Effector memory CD8-positive, alpha-beta T cell (primary cell): ENCODE measurements at regions not wholly inside any gene's neighbourhood (a gene's known extent, or its start where the extent isn't known, plus 50 kb on each side); places are given as distances from the start of the nearest gene placed in this dataset.

Experiments used
- ATAC-seq: fragments of 150-1000 bp; cut with Tn5 transposase; replicated peaks from 2 replicates; pipeline ENCODE4 v1.10.0; 2021; ENCODE audit warnings: mild to moderate bottlenecking, moderate library complexity
- DNase-seq, 3 experiments: peaks; one replicate each; pipeline ENCODE4 v3.0.0; 2021
- H3K27ac Mint-ChIP-seq, 2 donors: one replicate each; pipeline ENCODE4 v1.8.0; 2022; ENCODE audit warnings: mild to moderate bottlenecking in 2 of 2, mixed read lengths in 2 of 2, moderate library complexity in 2 of 2
- H3K27me3 Mint-ChIP-seq, 2 donors: one replicate each; pipeline ENCODE4 v1.8.0; 2022; ENCODE audit warnings: mixed read lengths in 2 of 2
- H3K36me3 Mint-ChIP-seq: one replicate; pipeline ENCODE4 v1.8.0; 2022; ENCODE audit warnings: mild to moderate bottlenecking, moderate library complexity, mixed read lengths; ENCODE audit not compliant: insufficient read depth
- H3K4me1 Mint-ChIP-seq, 2 donors: one replicate each; pipeline ENCODE4 v1.8.0; 2022; ENCODE audit warnings: low read depth in 2 of 2, mixed read lengths in 2 of 2
- H3K4me3 Mint-ChIP-seq, 2 donors: one replicate each; pipeline ENCODE4 v1.8.0; 2022; ENCODE audit warnings: mild to moderate bottlenecking in 2 of 2, mixed read lengths in 2 of 2, moderate library complexity in 2 of 2
- H3K9me3 Mint-ChIP-seq, 2 donors: one replicate each; pipeline ENCODE4 v1.8.0; 2022; ENCODE audit warnings: mixed read lengths in 2 of 2

- Mint-ChIP-seq H3K27ac (no peak overlapping the region), H3K4me1 (peaks cover 3 to 5% of the 10 kb centered on the region in 2 donors), H3K9me3 (peaks cover 0 to 1% of the 10 kb centered on the region in 2 donors), H3K36me3 (no peaks in the 10 kb centered on the region), H3K4me3 (no peak overlapping the region), H3K27me3 (no peaks in the 10 kb centered on the region)
- no peak for ATAC-seq
- DNase-seq = no peak
These were observed 860.8 kb upstream of the B3GALT2 start for GRCh38 chr1:194047206-194047605.

GRCh38 chr1:194045416-194045815 is 859.0 kb upstream of the B3GALT2 start:
- Mint-ChIP-seq H3K9me3 (peaks cover 0 to 1% of the 10 kb centered on the region in 2 donors), H3K36me3 (no peaks in the 10 kb centered on the region), H3K27me3 (no peaks in the 10 kb centered on the region), H3K27ac (peak overlapping the region in 1 of 2 donors; percentile 13), H3K4me3 (no peak overlapping the region), H3K4me1 (no peaks in the 10 kb centered on the region)
- no peak for ATAC-seq
- no peak for DNase-seq

- Mint-ChIP-seq H3K27ac (no peak overlapping the region), H3K9me3 (peaks cover 0 to 1% of the 10 kb centered on the region in 2 donors)
- ATAC-seq = no peak
These were observed 858.5 kb upstream of the B3GALT2 start for GRCh38 chr1:194044892-194045291.

GRCh38 chr1:194043984-194044755 is 857.8 kb upstream of the B3GALT2 start:
- Mint-ChIP-seq H3K9me3 (peaks cover 0 to 1% of the 10 kb centered on the region in 2 donors), H3K27ac (no peak overlapping the region), H3K36me3 (no peaks in the 10 kb centered on the region), H3K4me1 (no peaks in the 10 kb centered on the region), H3K27me3 (no peaks in the 10 kb centered on the region), H3K4me3 (no peak overlapping the region)
- DNase-seq = no peak
- ATAC-seq = no peak

More at GRCh38 chr1:194044892-194045291, 858.5 kb upstream of the B3GALT2 start:
- Mint-ChIP-seq H3K4me3 (no peak overlapping the region), H3K4me1 (no peaks in the 10 kb centered on the region), H3K36me3 (no peaks in the 10 kb centered on the region), H3K27me3 (no peaks in the 10 kb centered on the region)
- DNase-seq = no peak

GRCh38 chr1:194042736-194043135 is 856.3 kb upstream of the B3GALT2 start:
- H3K4me3 Mint-ChIP-seq = no peak overlapping the region
- DNase-seq (no peak), ATAC-seq (no peak)
- H3K9me3 Mint-ChIP-seq = no peaks in the 10 kb centered on the region
- H3K27me3 Mint-ChIP-seq = no peaks in the 10 kb centered on the region
- no peak overlapping the region for H3K27ac Mint-ChIP-seq
- H3K36me3 Mint-ChIP-seq = no peaks in the 10 kb centered on the region
- H3K4me1 Mint-ChIP-seq = no peaks in the 10 kb centered on the region

- DNase-seq = no peak
- Mint-ChIP-seq H3K27me3 (no peaks in the 10 kb centered on the region), H3K4me3 (no peak overlapping the region), H3K4me1 (no peaks in the 10 kb centered on the region), H3K36me3 (no peaks in the 10 kb centered on the region), H3K9me3 (peaks cover 1% of the 10 kb centered on the region in 2 donors), H3K27ac (no peak overlapping the region)
- ATAC-seq = no peak
These were observed 854.1 kb upstream of the B3GALT2 start for GRCh38 chr1:194040496-194040895.

GRCh38 chr1:194039578-194039977 is 853.2 kb upstream of the B3GALT2 start:
- DNase-seq = no peak
- ATAC-seq = no peak
- Mint-ChIP-seq H3K27ac (no peak overlapping the region), H3K4me1 (no peaks in the 10 kb centered on the region), H3K27me3 (no peaks in the 10 kb centered on the region), H3K9me3 (peaks cover 4 to 8% of the 10 kb centered on the region in 2 donors), H3K36me3 (no peaks in the 10 kb centered on the region), H3K4me3 (no peak overlapping the region)

GRCh38 chr1:194033646-194034045 is 847.2 kb upstream of the B3GALT2 start:
- H3K4me1 Mint-ChIP-seq = no peaks in the 10 kb centered on the region
- no peak for ATAC-seq

GRCh38 chr1:194028002-194028401 is 841.6 kb upstream of the B3GALT2 start:
- Mint-ChIP-seq H3K36me3 (no peaks in the 10 kb centered on the region), H3K4me1 (peaks cover 0 to 2% of the 10 kb centered on the region in 2 donors), H3K9me3 (peaks cover 4 to 20% of the 10 kb centered on the region in 2 donors), H3K27ac (no peak overlapping the region), H3K4me3 (no peak overlapping the region), H3K27me3 (no peaks in the 10 kb centered on the region)
- DNase-seq = no peak
- ATAC-seq = no peak

More at GRCh38 chr1:194033646-194034045, 847.2 kb upstream of the B3GALT2 start:
- no peak for DNase-seq
- no peak overlapping the region for H3K4me3 Mint-ChIP-seq
- H3K36me3 Mint-ChIP-seq = no peaks in the 10 kb centered on the region
- no peak overlapping the region for H3K27ac Mint-ChIP-seq
- H3K27me3 Mint-ChIP-seq = no peaks in the 10 kb centered on the region
- H3K9me3 Mint-ChIP-seq = peaks cover 10 to 28% of the 10 kb centered on the region in 2 donors

GRCh38 chr1:194026422-194026821 is 840.0 kb upstream of the B3GALT2 start:
- H3K9me3 Mint-ChIP-seq = peaks cover 4 to 8% of the 10 kb centered on the region in 2 donors
- H3K4me1 Mint-ChIP-seq = peaks cover 0 to 2% of the 10 kb centered on the region in 2 donors
- no peaks in the 10 kb centered on the region for H3K27me3 Mint-ChIP-seq

GRCh38 chr1:194024659-194025058 is 838.2 kb upstream of the B3GALT2 start:
- H3K9me3 Mint-ChIP-seq = peaks cover 2 to 8% of the 10 kb centered on the region in 2 donors
- DNase-seq = no peak
- ATAC-seq = no peak
- H3K36me3 Mint-ChIP-seq = no peaks in the 10 kb centered on the region
- no peak overlapping the region for H3K4me3 Mint-ChIP-seq
- H3K27ac Mint-ChIP-seq = no peak overlapping the region
- peaks cover 0 to 2% of the 10 kb centered on the region in 2 donors for H3K4me1 Mint-ChIP-seq
- no peaks in the 10 kb centered on the region for H3K27me3 Mint-ChIP-seq

More at GRCh38 chr1:194026422-194026821, 840.0 kb upstream of the B3GALT2 start:
- ATAC-seq (no peak), DNase-seq (no peak)
- Mint-ChIP-seq H3K4me3 (no peak overlapping the region), H3K27ac (no peak overlapping the region), H3K36me3 (no peaks in the 10 kb centered on the region)

- Mint-ChIP-seq H3K4me1 (no peaks in the 10 kb centered on the region), H3K27me3 (no peaks in the 10 kb centered on the region), H3K4me3 (no peak overlapping the region), H3K36me3 (peaks cover 5% of the 10 kb centered on the region), H3K27ac (no peak overlapping the region), H3K9me3 (peaks cover 3 to 12% of the 10 kb centered on the region in 2 donors)
- DNase-seq = no peak
- no peak for ATAC-seq
These were observed 827.6 kb upstream of the B3GALT2 start for GRCh38 chr1:194014014-194014413.

GRCh38 chr1:194013561-194013960 is 827.1 kb upstream of the B3GALT2 start:
- Mint-ChIP-seq H3K27ac (no peak overlapping the region), H3K9me3 (peaks cover 3 to 12% of the 10 kb centered on the region in 2 donors), H3K4me1 (no peaks in the 10 kb centered on the region), H3K36me3 (peaks cover 5% of the 10 kb centered on the region), H3K27me3 (no peaks in the 10 kb centered on the region), H3K4me3 (no peak overlapping the region)
- no peak for ATAC-seq
- DNase-seq = no peak

GRCh38 chr1:194004146-194004545 is 817.7 kb upstream of the B3GALT2 start:
- H3K9me3 Mint-ChIP-seq = peaks cover 0 to under 1% of the 10 kb centered on the region in 2 donors
- DNase-seq (no peak), ATAC-seq (no peak)
- no peak overlapping the region for H3K4me3 Mint-ChIP-seq
- no peaks in the 10 kb centered on the region for H3K4me1 Mint-ChIP-seq
- H3K27ac Mint-ChIP-seq = no peak overlapping the region
- no peaks in the 10 kb centered on the region for H3K36me3 Mint-ChIP-seq
- no peaks in the 10 kb centered on the region for H3K27me3 Mint-ChIP-seq
